OCI-LY7 (cell line): ENCODE measurements at regions not wholly inside any gene's neighbourhood (a gene's known extent, or its start where the extent isn't known, plus 50 kb on each side); places are given as distances from the start of the nearest gene placed in this dataset.

ENCODE experiments used
- BruUV-seq: library from RNA; stranded (reverse); fragments of 400-500 nt; replicated peaks from 2 replicates; lab custom pipeline; 2021; lab: Mats Ljungman, UMichigan
- CTCF ChIA-PET: fragments of 300-600 bp; sonication (Branson Sonifier 250); formaldehyde crosslinking; loops from one replicate; lab custom pipeline; 2022; ENCODE audit warnings: antibody characterized with exemption; ENCODE audit not compliant: unreplicated experiment; lab: Charles Lee
- POLR2A ChIA-PET: fragments of 300-600 bp; sonication (Branson Sonifier 250); formaldehyde crosslinking; loops from one replicate; lab custom pipeline; 2022; ENCODE audit warnings: antibody characterized with exemption; lab: Charles Lee
- DNase-seq: peaks from one replicate; pipeline ENCODE4 v3.0.0-alpha.2; 2015; ENCODE audit warnings: low spot score
- H2AFZ ChIP-seq: fragments of 200-600 bp; sonication (generic), shearing (Covaris generic); 2 replicates; pipeline ENCODE4 v1.6.1; 2014; ENCODE audit warnings: mild to moderate bottlenecking, antibody characterized with exemption, low read length, moderate library complexity
- H3K27ac ChIP-seq: fragments of 200-600 bp; sonication (generic); 2 replicates; pipeline ENCODE4 v1.5.1; 2014; ENCODE audit warnings: mixed run types, low read depth, mild to moderate bottlenecking, moderate library complexity, low read length, inconsistent platforms; ENCODE audit not compliant: poor library complexity, severe bottlenecking
- H3K36me3 ChIP-seq: fragments of 200-600 bp; sonication (generic); 2 replicates; pipeline ENCODE4 v1.6.1; 2014; ENCODE audit warnings: mild to moderate bottlenecking, antibody characterized with exemption, low read length, moderate library complexity, mixed read lengths; ENCODE audit not compliant: insufficient read depth
- H3K4me1 ChIP-seq: fragments of 200-600 bp; sonication (generic); 2 replicates; pipeline ENCODE4 v1.5.1; 2014; ENCODE audit warnings: mild to moderate bottlenecking, low read length; ENCODE audit not compliant: insufficient read depth, poor library complexity, severe bottlenecking
- H3K4me2 ChIP-seq: fragments of 200-600 bp; sonication (generic); 2 replicates; pipeline ENCODE4 v1.6.1; 2014; ENCODE audit warnings: mild to moderate bottlenecking, low read length
- H3K4me3 ChIP-seq: fragments of 200-600 bp; sonication (generic); 2 replicates; pipeline ENCODE4 v1.5.1; 2014; ENCODE audit warnings: mild to moderate bottlenecking, low read depth, low read length; ENCODE audit not compliant: poor library complexity, severe bottlenecking
- H3K79me2 ChIP-seq: fragments of 200-600 bp; sonication (generic); 2 replicates; pipeline ENCODE4 v1.6.1; 2016; ENCODE audit warnings: low read depth, mild to moderate bottlenecking, low read length, moderate library complexity, mixed read lengths; ENCODE audit not compliant: insufficient read depth
- H3K9me2 ChIP-seq: fragments of 200-600 bp; sonication (generic); 2 replicates; pipeline ENCODE4 v1.6.1; 2016; ENCODE audit warnings: mild to moderate bottlenecking, low read length, mixed read lengths; ENCODE audit not compliant: insufficient read depth
- H3K9me3 ChIP-seq: fragments of 200-600 bp; sonication (generic); 2 replicates; pipeline ENCODE4 v1.6.1; 2014; ENCODE audit warnings: mild to moderate bottlenecking, mixed run types, low read length, mixed read lengths
- H4K20me1 ChIP-seq: fragments of 200-600 bp; sonication (generic); 2 replicates; pipeline ENCODE4 v1.6.1; 2014; ENCODE audit warnings: mild to moderate bottlenecking, antibody characterized with exemption, low read length, moderate library complexity, mixed read lengths; ENCODE audit not compliant: insufficient read depth
- EZH2phosphoT487 ChIP-seq: fragments of 200-600 bp; sonication (generic); IDR thresholded peaks from 2 replicates; pipeline ENCODE4 v1.6.1; 2018; ENCODE audit warnings: low read depth, borderline replicate concordance, mild to moderate bottlenecking, mixed run types, antibody characterized with exemption, low read length, moderate library complexity, mixed read lengths
- intact Hi-C: fragments of 100-400 bp; cut with micrococcal nuclease; formaldehyde crosslinking; loops from one replicate; pipeline ENCODE4 v1.10.0; 2022; ENCODE audit not compliant: unreplicated experiment
- TF ChIP-seq, protein P1 (sequence below): fragments of 200-600 bp; sonication (generic); conservative IDR thresholded peaks from 2 replicates; pipeline ENCODE4 v1.5.1; 2014; ENCODE audit warnings: mild to moderate bottlenecking, antibody characterized with exemption, low read length, moderate library complexity, mixed read lengths

DNA sequence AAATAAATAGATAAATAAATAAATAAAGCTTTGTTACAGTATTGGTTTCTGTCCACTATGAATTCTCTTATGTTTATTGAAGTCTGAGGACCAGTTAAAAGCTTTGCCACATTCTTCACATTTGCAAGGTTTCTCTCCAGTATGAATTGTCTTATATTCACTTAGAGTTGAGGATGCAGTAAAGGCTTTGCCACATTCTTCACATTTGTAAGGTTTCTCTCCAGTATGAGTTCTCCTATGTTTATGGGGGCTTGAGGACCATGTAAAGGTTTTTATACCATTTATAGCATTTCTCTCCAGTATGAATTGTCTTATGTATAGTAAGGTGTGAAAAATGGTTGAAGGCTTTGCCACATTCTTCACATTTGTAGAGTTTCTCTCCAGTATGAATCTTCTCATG is 168.3 kb downstream of the ZNF737 start:
- Histone ChIP-seq H3K4me3 (no peak overlapping the region), H3K4me2 (no peak overlapping the region), H2AFZ (no peak overlapping the region), H3K36me3 (peaks cover 57% of the 10 kb centered on the region), H3K9me2 (no peaks in the 10 kb centered on the region), H3K27ac (no peak overlapping the region), H4K20me1 (no peaks in the 10 kb centered on the region), H3K79me2 (0 out of 2 replicates have a peak, but pooled peaks cover 4% of the 10 kb centered on the region), H3K9me3 (peaks cover 58% of the 10 kb centered on the region), H3K4me1 (no peaks in the 10 kb centered on the region)
- no peak for DNase-seq
- no TSS peak for BruUV-seq
- intact Hi-C loops, result no loop called here
- TF ChIP-seq EZH2phosphoT487, result no peak
- TF ChIP-seq, protein P1, sequence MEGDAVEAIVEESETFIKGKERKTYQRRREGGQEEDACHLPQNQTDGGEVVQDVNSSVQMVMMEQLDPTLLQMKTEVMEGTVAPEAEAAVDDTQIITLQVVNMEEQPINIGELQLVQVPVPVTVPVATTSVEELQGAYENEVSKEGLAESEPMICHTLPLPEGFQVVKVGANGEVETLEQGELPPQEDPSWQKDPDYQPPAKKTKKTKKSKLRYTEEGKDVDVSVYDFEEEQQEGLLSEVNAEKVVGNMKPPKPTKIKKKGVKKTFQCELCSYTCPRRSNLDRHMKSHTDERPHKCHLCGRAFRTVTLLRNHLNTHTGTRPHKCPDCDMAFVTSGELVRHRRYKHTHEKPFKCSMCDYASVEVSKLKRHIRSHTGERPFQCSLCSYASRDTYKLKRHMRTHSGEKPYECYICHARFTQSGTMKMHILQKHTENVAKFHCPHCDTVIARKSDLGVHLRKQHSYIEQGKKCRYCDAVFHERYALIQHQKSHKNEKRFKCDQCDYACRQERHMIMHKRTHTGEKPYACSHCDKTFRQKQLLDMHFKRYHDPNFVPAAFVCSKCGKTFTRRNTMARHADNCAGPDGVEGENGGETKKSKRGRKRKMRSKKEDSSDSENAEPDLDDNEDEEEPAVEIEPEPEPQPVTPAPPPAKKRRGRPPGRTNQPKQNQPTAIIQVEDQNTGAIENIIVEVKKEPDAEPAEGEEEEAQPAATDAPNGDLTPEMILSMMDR, result no peak
- ChIA-PET POLR2A (no interaction called here), CTCF (no interaction called here)

GRCh38 chr19:20388706-20389225 is 176.8 kb downstream of the ZNF737 start:
- BruUV-seq, result no TSS peak
- TF ChIP-seq, protein P1, result no peak
- no peak for TF ChIP-seq EZH2phosphoT487
- no peak for DNase-seq
- H3K9me2 ChIP-seq, result no peaks in the 10 kb centered on the region
- no peaks in the 10 kb centered on the region for H3K79me2 ChIP-seq
- no peaks in the 10 kb centered on the region for H3K4me1 ChIP-seq
- H3K9me3 ChIP-seq, result 0 out of 2 replicates have a peak, but pooled peaks cover under 1% of the 10 kb centered on the region
- CTCF ChIA-PET, result no interaction called here
- H3K4me2 ChIP-seq, result no peak overlapping the region
- intact Hi-C loops, result no loop called here
- no peak overlapping the region for H3K27ac ChIP-seq
- H2AFZ ChIP-seq, result no peak overlapping the region
- POLR2A ChIA-PET, result no interaction called here
- H3K4me3 ChIP-seq, result no peak overlapping the region
- no peaks in the 10 kb centered on the region for H3K36me3 ChIP-seq
- H4K20me1 ChIP-seq, result no peaks in the 10 kb centered on the region

DNA sequence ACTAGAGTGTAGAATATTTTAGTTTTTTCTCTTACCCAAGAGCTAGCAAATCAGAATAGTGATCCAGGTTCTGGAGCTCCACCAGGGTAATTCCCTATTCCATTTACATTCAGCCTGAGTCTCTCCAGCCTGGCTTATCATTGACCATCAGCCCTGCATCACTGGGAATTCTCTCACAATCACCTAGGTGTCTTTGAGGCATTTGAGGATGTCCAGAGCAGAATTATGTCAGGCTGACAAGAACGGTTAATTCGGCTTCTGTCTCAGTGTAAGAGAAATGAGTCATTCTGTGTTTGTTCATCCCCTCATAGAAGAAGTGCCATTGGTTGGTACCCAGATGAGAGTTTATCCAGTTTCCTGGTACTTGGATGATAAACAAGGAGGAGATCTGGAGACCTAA is 180.5 kb downstream of the ZNF737 start:
- Histone ChIP-seq H4K20me1 (no peaks in the 10 kb centered on the region), H3K36me3 (no peaks in the 10 kb centered on the region), H3K4me2 (no peak overlapping the region), H3K4me1 (no peaks in the 10 kb centered on the region), H3K4me3 (no peak overlapping the region), H3K9me2 (no peaks in the 10 kb centered on the region), H3K79me2 (no peaks in the 10 kb centered on the region), H2AFZ (no peak overlapping the region), H3K9me3 (no peaks in the 10 kb centered on the region), H3K27ac (no peak overlapping the region)
- BruUV-seq, result no TSS peak
- ChIA-PET CTCF (no interaction called here), POLR2A (no interaction called here)
- no peak for DNase-seq
- TF ChIP-seq, protein P1, result no peak
- TF ChIP-seq EZH2phosphoT487, result no peak
- intact Hi-C loops, result no loop called here
